ENCODE measurements at regions not wholly inside any gene's neighbourhood (a gene's known extent, or its start where the extent isn't known, plus 50 kb on each side); places are given as distances from the start of the nearest gene placed in this dataset.

GRCh38 chr1:82897549-82897948 lies 1096.8 kb downstream of the ADGRL2 start:
- no peak overlapping the region for H3K4me3 ChIP-seq (ENCODE audit: low read depth in 1 of 2, low read length in 2 of 2)
- H3K27ac ChIP-seq (ENCODE audit: low read length), result no peak overlapping the region
- no peaks in the 10 kb centered on the region for H3K9me3 ChIP-seq (ENCODE audit: control insufficient read depth in 1 of 2, low read length in 2 of 2)
- H3K27me3 ChIP-seq (ENCODE audit: low read depth, low read length), result no peaks in the 10 kb centered on the region
- H3K36me3 ChIP-seq (ENCODE audit: control insufficient read depth in 1 of 2, insufficient read depth in 2 of 2, low read length in 2 of 2), result no peaks in the 10 kb centered on the region
- H3K4me1 ChIP-seq (ENCODE audit: control insufficient read depth in 1 of 2, insufficient read depth in 2 of 2, low read length in 2 of 2), result no peaks in the 10 kb centered on the region

GRCh38 chr1:82896036-82896435 lies 1095.3 kb downstream of the ADGRL2 start:
- Histone ChIP-seq H3K27ac (ENCODE audit: low read length) (no peak overlapping the region), H3K9me3 (ENCODE audit: control insufficient read depth in 1 of 2, low read length in 2 of 2) (no peaks in the 10 kb centered on the region), H3K36me3 (ENCODE audit: control insufficient read depth in 1 of 2, insufficient read depth in 2 of 2, low read length in 2 of 2) (no peaks in the 10 kb centered on the region), H3K4me1 (ENCODE audit: control insufficient read depth in 1 of 2, insufficient read depth in 2 of 2, low read length in 2 of 2) (no peaks in the 10 kb centered on the region), H3K27me3 (ENCODE audit: low read depth, low read length) (no peaks in the 10 kb centered on the region), H3K4me3 (ENCODE audit: low read depth in 1 of 2, low read length in 2 of 2) (no peak overlapping the region)

GRCh38 chr1:82894635-82895034 lies 1093.9 kb downstream of the ADGRL2 start:
- Histone ChIP-seq H3K4me3 (ENCODE audit: low read depth in 1 of 2, low read length in 2 of 2) (no peak overlapping the region), H3K4me1 (ENCODE audit: control insufficient read depth in 1 of 2, insufficient read depth in 2 of 2, low read length in 2 of 2) (no peaks in the 10 kb centered on the region), H3K9me3 (ENCODE audit: control insufficient read depth in 1 of 2, low read length in 2 of 2) (no peaks in the 10 kb centered on the region), H3K27me3 (ENCODE audit: low read depth, low read length) (no peaks in the 10 kb centered on the region), H3K27ac (ENCODE audit: low read length) (no peak overlapping the region), H3K36me3 (ENCODE audit: control insufficient read depth in 1 of 2, insufficient read depth in 2 of 2, low read length in 2 of 2) (no peaks in the 10 kb centered on the region)

GRCh38 chr1:82893712-82894470 lies 1093.2 kb downstream of the ADGRL2 start:
- H3K4me1 ChIP-seq (ENCODE audit: control insufficient read depth in 1 of 2, insufficient read depth in 2 of 2, low read length in 2 of 2), result no peaks in the 10 kb centered on the region
- no peaks in the 10 kb centered on the region for H3K9me3 ChIP-seq (ENCODE audit: control insufficient read depth in 1 of 2, low read length in 2 of 2)
- H3K4me3 ChIP-seq (ENCODE audit: low read depth in 1 of 2, low read length in 2 of 2), result no peak overlapping the region
- no peaks in the 10 kb centered on the region for H3K36me3 ChIP-seq (ENCODE audit: control insufficient read depth in 1 of 2, insufficient read depth in 2 of 2, low read length in 2 of 2)
- H3K27me3 ChIP-seq (ENCODE audit: low read depth, low read length), result no peaks in the 10 kb centered on the region
- no peak overlapping the region for H3K27ac ChIP-seq (ENCODE audit: low read length)

GRCh38 chr1:82880506-82880905 lies 1079.8 kb downstream of the ADGRL2 start:
- Histone ChIP-seq H3K9me3 (ENCODE audit: control insufficient read depth in 1 of 2, low read length in 2 of 2) (no peaks in the 10 kb centered on the region), H3K4me1 (ENCODE audit: control insufficient read depth in 1 of 2, insufficient read depth in 2 of 2, low read length in 2 of 2) (no peaks in the 10 kb centered on the region), H3K27me3 (ENCODE audit: low read depth, low read length) (no peaks in the 10 kb centered on the region), H3K27ac (ENCODE audit: low read length) (no peak overlapping the region), H3K36me3 (ENCODE audit: control insufficient read depth in 1 of 2, insufficient read depth in 2 of 2, low read length in 2 of 2) (no peaks in the 10 kb centered on the region), H3K4me3 (ENCODE audit: low read depth in 1 of 2, low read length in 2 of 2) (no peak overlapping the region)

GRCh38 chr1:82879701-82880305 lies 1079.1 kb downstream of the ADGRL2 start:
- H3K9me3 ChIP-seq (ENCODE audit: control insufficient read depth in 1 of 2, low read length in 2 of 2), result no peaks in the 10 kb centered on the region
- H3K27ac ChIP-seq (ENCODE audit: low read length), result no peak overlapping the region
- no peak overlapping the region for H3K4me3 ChIP-seq (ENCODE audit: low read depth in 1 of 2, low read length in 2 of 2)
- no peaks in the 10 kb centered on the region for H3K36me3 ChIP-seq (ENCODE audit: control insufficient read depth in 1 of 2, insufficient read depth in 2 of 2, low read length in 2 of 2)
- H3K4me1 ChIP-seq (ENCODE audit: control insufficient read depth in 1 of 2, insufficient read depth in 2 of 2, low read length in 2 of 2), result no peaks in the 10 kb centered on the region
- H3K27me3 ChIP-seq (ENCODE audit: low read depth, low read length), result no peaks in the 10 kb centered on the region

- Histone ChIP-seq H3K4me3 (ENCODE audit: low read depth in 1 of 2, low read length in 2 of 2) (no peak overlapping the region), H3K27ac (ENCODE audit: low read length) (no peak overlapping the region), H3K36me3 (ENCODE audit: control insufficient read depth in 1 of 2, insufficient read depth in 2 of 2, low read length in 2 of 2) (no peaks in the 10 kb centered on the region), H3K9me3 (ENCODE audit: control insufficient read depth in 1 of 2, low read length in 2 of 2) (no peaks in the 10 kb centered on the region), H3K4me1 (ENCODE audit: control insufficient read depth in 1 of 2, insufficient read depth in 2 of 2, low read length in 2 of 2) (no peaks in the 10 kb centered on the region), H3K27me3 (ENCODE audit: low read depth, low read length) (no peaks in the 10 kb centered on the region)
These were observed 1074.4 kb downstream of the ADGRL2 start for GRCh38 chr1:82875170-82875569.

- no peaks in the 10 kb centered on the region for H3K27me3 ChIP-seq (ENCODE audit: low read depth, low read length)
- no peak overlapping the region for H3K4me3 ChIP-seq (ENCODE audit: low read depth in 1 of 2, low read length in 2 of 2)
- no peaks in the 10 kb centered on the region for H3K9me3 ChIP-seq (ENCODE audit: control insufficient read depth in 1 of 2, low read length in 2 of 2)
- H3K36me3 ChIP-seq (ENCODE audit: control insufficient read depth in 1 of 2, insufficient read depth in 2 of 2, low read length in 2 of 2), result no peaks in the 10 kb centered on the region
- H3K27ac ChIP-seq (ENCODE audit: low read length), result no peak overlapping the region
- no peaks in the 10 kb centered on the region for H3K4me1 ChIP-seq (ENCODE audit: control insufficient read depth in 1 of 2, insufficient read depth in 2 of 2, low read length in 2 of 2)
These were observed 1073.3 kb downstream of the ADGRL2 start for GRCh38 chr1:82874041-82874440.

GRCh38 chr1:82870332-82870731 lies 1069.6 kb downstream of the ADGRL2 start:
- Histone ChIP-seq H3K9me3 (ENCODE audit: control insufficient read depth in 1 of 2, low read length in 2 of 2) (no peaks in the 10 kb centered on the region), H3K27me3 (ENCODE audit: low read depth, low read length) (no peaks in the 10 kb centered on the region)

GRCh38 chr1:82867781-82868180 lies 1067.0 kb downstream of the ADGRL2 start:
- H3K4me1 ChIP-seq (ENCODE audit: control insufficient read depth in 1 of 2, insufficient read depth in 2 of 2, low read length in 2 of 2), result no peaks in the 10 kb centered on the region
- H3K36me3 ChIP-seq (ENCODE audit: control insufficient read depth in 1 of 2, insufficient read depth in 2 of 2, low read length in 2 of 2), result no peaks in the 10 kb centered on the region
- H3K27me3 ChIP-seq (ENCODE audit: low read depth, low read length), result no peaks in the 10 kb centered on the region
- no peaks in the 10 kb centered on the region for H3K9me3 ChIP-seq (ENCODE audit: control insufficient read depth in 1 of 2, low read length in 2 of 2)
- H3K4me3 ChIP-seq (ENCODE audit: low read depth in 1 of 2, low read length in 2 of 2), result no peak overlapping the region
- H3K27ac ChIP-seq (ENCODE audit: low read length), result no peak overlapping the region

More at GRCh38 chr1:82870332-82870731, 1069.6 kb downstream of the ADGRL2 start:
- Histone ChIP-seq H3K4me3 (ENCODE audit: low read depth in 1 of 2, low read length in 2 of 2) (no peak overlapping the region), H3K27ac (ENCODE audit: low read length) (no peak overlapping the region), H3K36me3 (ENCODE audit: control insufficient read depth in 1 of 2, insufficient read depth in 2 of 2, low read length in 2 of 2) (no peaks in the 10 kb centered on the region), H3K4me1 (ENCODE audit: control insufficient read depth in 1 of 2, insufficient read depth in 2 of 2, low read length in 2 of 2) (no peaks in the 10 kb centered on the region)

GRCh38 chr1:82861749-82862148 lies 1061.0 kb downstream of the ADGRL2 start:
- Histone ChIP-seq H3K9me3 (ENCODE audit: control insufficient read depth in 1 of 2, low read length in 2 of 2) (no peaks in the 10 kb centered on the region), H3K36me3 (ENCODE audit: control insufficient read depth in 1 of 2, insufficient read depth in 2 of 2, low read length in 2 of 2) (no peaks in the 10 kb centered on the region), H3K4me3 (ENCODE audit: low read depth in 1 of 2, low read length in 2 of 2) (no peak overlapping the region), H3K27ac (ENCODE audit: low read length) (no peak overlapping the region), H3K27me3 (ENCODE audit: low read depth, low read length) (no peaks in the 10 kb centered on the region), H3K4me1 (ENCODE audit: control insufficient read depth in 1 of 2, insufficient read depth in 2 of 2, low read length in 2 of 2) (no peaks in the 10 kb centered on the region)

GRCh38 chr1:82858031-82858430 lies 1057.3 kb downstream of the ADGRL2 start:
- Histone ChIP-seq H3K36me3 (ENCODE audit: control insufficient read depth in 1 of 2, insufficient read depth in 2 of 2, low read length in 2 of 2) (no peaks in the 10 kb centered on the region), H3K27me3 (ENCODE audit: low read depth, low read length) (no peaks in the 10 kb centered on the region), H3K9me3 (ENCODE audit: control insufficient read depth in 1 of 2, low read length in 2 of 2) (no peaks in the 10 kb centered on the region)

More at GRCh38 chr1:82858031-82858430, 1057.3 kb downstream of the ADGRL2 start:
- no peaks in the 10 kb centered on the region for H3K4me1 ChIP-seq (ENCODE audit: control insufficient read depth in 1 of 2, insufficient read depth in 2 of 2, low read length in 2 of 2)
- no peak overlapping the region for H3K27ac ChIP-seq (ENCODE audit: low read length)
- no peak overlapping the region for H3K4me3 ChIP-seq (ENCODE audit: low read depth in 1 of 2, low read length in 2 of 2)
